Stomach (tissue), 4 donors: ENCODE measurements at regions not wholly inside any gene's neighbourhood (a gene's known extent, or its start where the extent isn't known, plus 50 kb on each side); places are given as distances from the start of the nearest gene placed in this dataset.

ENCODE experiments used
- EP300 ChIP-seq: sonication (generic); formaldehyde crosslinking; IDR thresholded peaks from one replicate; pipeline ENCODE4 v1.6.1; 2017; ENCODE audit warnings: antibody characterized with exemption
- POLR2A ChIP-seq, 4 donors: fragments of 450-650 bp; IDR thresholded peaks; one replicate each; pipeline ENCODE4 v1.6.1; 2016; ENCODE audit warnings: antibody characterized with exemption in 4 of 4, control low read depth in 2 of 4, mild to moderate bottlenecking in 1 of 4, moderate library complexity in 1 of 4
- POLR2AphosphoS5 ChIP-seq, 3 donors: sonication (generic); formaldehyde crosslinking; IDR thresholded peaks; one replicate each; pipeline ENCODE4 v1.6.1; 2016; ENCODE audit warnings: antibody characterized with exemption in 3 of 3
- TF ChIP-seq, protein P1 (sequence below), 7 experiments: fragments of 450-650 bp in 4 of 7; fragments of 200-600 bp in 3 of 7; sonication (generic) in 3 of 7; IDR thresholded peaks; one replicate each; pipeline ENCODE4 v1.5.1; 2016 to 2019; ENCODE audit warnings: antibody characterized with exemption in 7 of 7, control low read depth in 2 of 7, mild to moderate bottlenecking in 1 of 7

DNA sequence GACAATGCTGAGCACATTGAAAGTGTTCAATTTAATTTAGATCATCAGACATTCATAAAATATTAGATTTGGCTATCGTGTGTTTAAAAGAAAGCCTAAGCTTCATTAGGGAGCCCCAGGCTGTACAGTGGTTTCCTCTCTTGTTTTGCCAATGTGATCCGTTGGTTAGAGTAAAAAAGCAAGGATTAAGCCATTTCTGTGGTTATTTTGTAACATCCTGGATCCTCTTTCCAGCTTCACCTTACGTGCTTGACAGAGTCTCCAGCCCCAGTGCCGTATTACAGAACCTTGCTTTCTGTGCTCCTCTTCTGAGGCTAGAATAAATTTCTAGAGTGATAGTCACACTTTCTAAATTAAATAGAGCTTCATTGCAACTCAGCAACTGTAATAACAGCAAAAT lies 289.3 kb upstream of the LINC00305 start:
- TF ChIP-seq, protein P1, sequence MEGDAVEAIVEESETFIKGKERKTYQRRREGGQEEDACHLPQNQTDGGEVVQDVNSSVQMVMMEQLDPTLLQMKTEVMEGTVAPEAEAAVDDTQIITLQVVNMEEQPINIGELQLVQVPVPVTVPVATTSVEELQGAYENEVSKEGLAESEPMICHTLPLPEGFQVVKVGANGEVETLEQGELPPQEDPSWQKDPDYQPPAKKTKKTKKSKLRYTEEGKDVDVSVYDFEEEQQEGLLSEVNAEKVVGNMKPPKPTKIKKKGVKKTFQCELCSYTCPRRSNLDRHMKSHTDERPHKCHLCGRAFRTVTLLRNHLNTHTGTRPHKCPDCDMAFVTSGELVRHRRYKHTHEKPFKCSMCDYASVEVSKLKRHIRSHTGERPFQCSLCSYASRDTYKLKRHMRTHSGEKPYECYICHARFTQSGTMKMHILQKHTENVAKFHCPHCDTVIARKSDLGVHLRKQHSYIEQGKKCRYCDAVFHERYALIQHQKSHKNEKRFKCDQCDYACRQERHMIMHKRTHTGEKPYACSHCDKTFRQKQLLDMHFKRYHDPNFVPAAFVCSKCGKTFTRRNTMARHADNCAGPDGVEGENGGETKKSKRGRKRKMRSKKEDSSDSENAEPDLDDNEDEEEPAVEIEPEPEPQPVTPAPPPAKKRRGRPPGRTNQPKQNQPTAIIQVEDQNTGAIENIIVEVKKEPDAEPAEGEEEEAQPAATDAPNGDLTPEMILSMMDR (IDR thresholded peaks at IDR 0.05), result no peak
- no peak for TF ChIP-seq EP300
- TF ChIP-seq POLR2AphosphoS5 (IDR thresholded peaks at IDR 0.05), result no peak
- TF ChIP-seq POLR2A (IDR thresholded peaks at IDR 0.05), result no peak
